IMR-90 (cell line): ENCODE measurements at regions not wholly inside any gene's neighbourhood (a gene's known extent, or its start where the extent isn't known, plus 50 kb on each side); places are given as distances from the start of the nearest gene placed in this dataset.

Source experiments
- ATAC-seq: fragments of 200-7000 bp; cut with Tn5 transposase; 2 replicates; pipeline ENCODE4 v1.9.1; 2020; ENCODE audit warnings: low read depth, mild to moderate bottlenecking, moderate library complexity
- BruUV-seq: library from RNA; stranded (reverse); fragments of 400-500 nt; replicated peaks from 2 replicates; lab custom pipeline; 2021; lab: Mats Ljungman, UMichigan
- CTCF ChIA-PET: fragments of 300-600 bp; formaldehyde crosslinking; extraction: SDS; loops from one replicate; lab custom pipeline; 2021; ENCODE audit warnings: antibody characterized with exemption; lab: Yijun Ruan, JAX
- POLR2A ChIA-PET: fragments of 300-600 bp; sonication (Branson Sonifier 250); formaldehyde crosslinking; loops from one replicate; lab custom pipeline; 2022; ENCODE audit warnings: antibody characterized with exemption; ENCODE audit not compliant: unreplicated experiment; lab: Charles Lee
- DNase-seq: peaks from one replicate; pipeline ENCODE4 v3.0.0; 2013
- H2AFZ ChIP-seq: replicated peaks from 2 replicates; pipeline ENCODE3; 2013; ENCODE audit warnings: low read length, mild to moderate bottlenecking; ENCODE audit not compliant: poor library complexity
- H2AK5ac ChIP-seq: 2 replicates; pipeline ENCODE4 v1.6.1; 2013; ENCODE audit warnings: low read depth, low read length, inconsistent platforms
- H2AK9ac ChIP-seq: replicated peaks from 2 replicates; pipeline ENCODE3; 2013; ENCODE audit warnings: mild to moderate bottlenecking, low read depth, low read length, moderate library complexity; ENCODE audit not compliant: poor library complexity
- H2BK120ac ChIP-seq: 2 replicates; pipeline ENCODE4 v1.6.1; 2013; ENCODE audit warnings: low read depth, low read length, inconsistent platforms
- H2BK15ac ChIP-seq: 3 replicates; pipeline ENCODE4 v1.6.1; 2013; ENCODE audit warnings: low read depth, low read length, inconsistent platforms
- H2BK20ac ChIP-seq: 2 replicates; pipeline ENCODE4 v1.6.1; 2013; ENCODE audit warnings: low read depth, mild to moderate bottlenecking, inconsistent platforms, low read length, moderate library complexity
- H2BK5ac ChIP-seq: 2 replicates; pipeline ENCODE4 v1.6.1; 2013; ENCODE audit warnings: mild to moderate bottlenecking, low read depth, low read length, inconsistent platforms; ENCODE audit not compliant: poor library complexity, severe bottlenecking
- H3K14ac ChIP-seq: replicated peaks from 2 replicates; pipeline ENCODE4 v1.6.1; 2013; ENCODE audit warnings: low read depth, low read length, inconsistent platforms
- H3K18ac ChIP-seq: 2 replicates; pipeline ENCODE4 v1.6.1; 2013; ENCODE audit warnings: low read depth, low read length, control low read depth
- H3K23ac ChIP-seq: 2 replicates; pipeline ENCODE4 v1.6.1; 2013; ENCODE audit warnings: low read depth, low read length, inconsistent platforms
- H3K27ac ChIP-seq: 2 replicates; pipeline ENCODE4 v1.5.1; 2013; ENCODE audit warnings: mild to moderate bottlenecking, control low read depth, low read length; ENCODE audit not compliant: insufficient read depth
- H3K27me3 ChIP-seq: 2 replicates; pipeline ENCODE4 v1.6.1; 2013; ENCODE audit warnings: low read length; ENCODE audit not compliant: control insufficient read depth, insufficient read depth
- H3K36me3 ChIP-seq: 2 replicates; pipeline ENCODE4 v1.6.1; 2013; ENCODE audit warnings: low read length, mixed read lengths; ENCODE audit not compliant: control insufficient read depth, insufficient read depth
- H3K4ac ChIP-seq: 2 replicates; pipeline ENCODE4 v1.6.1; 2013; ENCODE audit warnings: low read depth, low read length, inconsistent platforms
- H3K4me1 ChIP-seq: 2 replicates; pipeline ENCODE4 v1.6.1; 2013; ENCODE audit warnings: low read length, mixed read lengths; ENCODE audit not compliant: control insufficient read depth, insufficient read depth
- H3K4me2 ChIP-seq: 2 replicates; pipeline ENCODE4 v1.6.1; 2013; ENCODE audit warnings: low read depth, mild to moderate bottlenecking, control low read depth, low read length, moderate library complexity
- H3K4me3 ChIP-seq: 2 replicates; pipeline ENCODE4 v1.5.1; 2013; ENCODE audit warnings: low read depth, mild to moderate bottlenecking, control low read depth, low read length, moderate library complexity; ENCODE audit not compliant: insufficient read depth
- H3K56ac ChIP-seq: 2 replicates; pipeline ENCODE4 v1.6.1; 2013; ENCODE audit warnings: low read length, inconsistent platforms; ENCODE audit not compliant: insufficient read depth; ENCODE audit errors: extremely low read depth
- H3K79me1 ChIP-seq, 2 experiments: 2 replicates each; pipeline ENCODE4 v1.6.1; 2013; ENCODE audit warnings: low read length in 2 of 2, inconsistent platforms in 1 of 2, low read depth in 1 of 2
- H3K9ac ChIP-seq: 2 replicates; pipeline ENCODE4 v1.6.1; 2013; ENCODE audit warnings: low read depth, low read length, control low read depth
- H3K9me1 ChIP-seq: 2 replicates; pipeline ENCODE4 v1.6.1; 2013; ENCODE audit warnings: low read length, inconsistent platforms; ENCODE audit not compliant: insufficient read depth
- H3K9me3 ChIP-seq: 2 replicates; pipeline ENCODE4 v1.6.1; 2013; ENCODE audit warnings: low read length; ENCODE audit not compliant: control insufficient read depth, insufficient read depth
- H4K20me1 ChIP-seq: 2 replicates; pipeline ENCODE4 v1.6.1; 2013; ENCODE audit warnings: low read length, inconsistent platforms; ENCODE audit not compliant: insufficient read depth
- H4K5ac ChIP-seq: 2 replicates; pipeline ENCODE4 v1.6.1; 2013; ENCODE audit warnings: mild to moderate bottlenecking, low read depth, low read length, control low read depth
- H4K8ac ChIP-seq, 2 experiments: 2 replicates each; pipeline ENCODE4 v1.6.1; 2013; ENCODE audit warnings: low read depth in 2 of 2, low read length in 2 of 2, control low read depth in 1 of 2, inconsistent platforms in 1 of 2
- H4K91ac ChIP-seq: 2 replicates; pipeline ENCODE4 v1.6.1; 2013; ENCODE audit warnings: low read depth, low read length, inconsistent platforms; ENCODE audit not compliant: insufficient read depth
- CEBPB ChIP-seq: IDR thresholded peaks from 2 replicates; pipeline ENCODE4 v1.6.1; 2012; ENCODE audit warnings: low read depth, low read length, improper control_type of control experiment
- CTCF ChIP-seq: conservative IDR thresholded peaks from 2 replicates; pipeline ENCODE4 v1.5.1; 2012; ENCODE audit warnings: mild to moderate bottlenecking, low read depth, low read length, improper control_type of control experiment
- MAFK ChIP-seq: IDR thresholded peaks from 2 replicates; pipeline ENCODE4 v1.6.1; 2012; ENCODE audit warnings: low read depth, low read length, improper control_type of control experiment
- NFE2L2 ChIP-seq: fragments of 150-350 bp; IDR thresholded peaks from 2 replicates; pipeline ENCODE4 v1.6.1; 2016; ENCODE audit warnings: low read depth, mild to moderate bottlenecking, low read length
- POLR2A ChIP-seq: IDR thresholded peaks from 2 replicates; pipeline ENCODE4 v1.6.1; 2012; ENCODE audit warnings: mild to moderate bottlenecking, low read depth, low read length
- SMC3 ChIP-seq: fragments of 150-350 bp; IDR thresholded peaks from 2 replicates; pipeline ENCODE4 v1.6.1; 2016; ENCODE audit warnings: low read depth, mild to moderate bottlenecking, antibody characterized with exemption, low read length, moderate library complexity
- WGBS, 2 experiments: methylation state at CpG; one replicate each; pipeline versions ENCODE4 v1.1.5 to v1.1.7; 2013; ENCODE audit warnings: missing lambda C conversion rate in 2 of 2; ENCODE audit not compliant: insufficient read length in 1 of 2; ENCODE audit errors: extremely low coverage in 2 of 2; 5-methylcytosine and 5-hydroxymethylcytosine counted together
- dilution Hi-C: fragments of 300-500 bp; cut with HindIII; formaldehyde crosslinking; loops from one replicate; pipeline ENCODE4 v1.14.3; 2018; ENCODE audit warnings: low sequenced_read_pairs; ENCODE audit not compliant: unreplicated experiment
- in situ Hi-C: fragments of 300-500 bp; cut with MboI; formaldehyde crosslinking; loops from 3 replicates; pipeline ENCODE4 v1.14.3; 2019; ENCODE audit warnings: low sequenced_read_pairs, inconsistent platforms, mixed read lengths
- intact Hi-C: fragments of 100-400 bp; cut with micrococcal nuclease; formaldehyde crosslinking; loops from 2 replicates; pipeline ENCODE4 v1.10.0; 2022

GRCh38 chr1:220962031-220962751 is 82.9 kb downstream of the HLX start (continued):
- peak; percentile 90 for TF ChIP-seq NFE2L2
- TF ChIP-seq CEBPB = peak; percentile 98
- no peak for TF ChIP-seq POLR2A

- Histone ChIP-seq H2BK20ac (no peak overlapping the region), H3K4me2 (no peak overlapping the region), H2AK9ac (no peak overlapping the region), H3K9me1 (no peaks in the 10 kb centered on the region; the same call in 1 of the 2 replicates), H2AFZ (no peak overlapping the region), H3K36me3 (no peaks in the 10 kb centered on the region), H3K79me1 (no peaks in the 10 kb centered on the region), H2BK120ac (no peak overlapping the region), H3K56ac (no peak overlapping the region), H3K4me3 (no peak overlapping the region), H4K91ac (no peak overlapping the region), H3K27ac (no peak overlapping the region), H4K8ac (no peak overlapping the region), H2BK15ac (no peak overlapping the region), H4K20me1 (no peaks in the 10 kb centered on the region), H3K27me3 (no peaks in the 10 kb centered on the region), H3K9ac (no peak overlapping the region), H3K4me1 (peaks cover 2% of the 10 kb centered on the region), H2BK5ac (no peak overlapping the region), H3K4ac (no peak overlapping the region), H2AK5ac (no peak overlapping the region), H3K18ac (no peak overlapping the region), H3K9me3 (no peaks in the 10 kb centered on the region), H4K5ac (no peak overlapping the region), H3K23ac (no peak overlapping the region), H3K14ac (no peak overlapping the region)
- no peak for TF ChIP-seq SMC3
- no peak for TF ChIP-seq POLR2A
- TF ChIP-seq CTCF = no peak
- TF ChIP-seq MAFK = no peak
- BruUV-seq = no TSS peak
- POLR2A ChIA-PET = no interaction called here
- dilution Hi-C loops (no loop called here), in situ Hi-C loops (no loop called here), intact Hi-C loops (loop anchor here (10.0 kb wide), 1 partner anchor 151 kb away; no protein-coding TSS in a partner anchor)
- WGBS, 2 experiments = no CpG with 5 or more reads among the region's 3 CpGs
- CTCF ChIA-PET = no interaction called here
- DNase-seq (no peak), ATAC-seq (no peak)
Observed at GRCh38 chr1:220966041-220966440, 86.8 kb downstream of the HLX start.
